ENCODE measurements at regions not wholly inside any gene's neighbourhood (a gene's known extent, or its start where the extent isn't known, plus 50 kb on each side); places are given as distances from the start of the nearest gene placed in this dataset.

GRCh38 chr2:176409671-176410070, 140.4 kb downstream of the MTX2 start:
- TF ChIP-seq CTCF (IDR thresholded peaks at IDR 0.05) (no peak), POLR2A (IDR thresholded peaks at IDR 0.05) (no peak), EP300 (IDR thresholded peaks at IDR 0.05) (no peak)
